ENCODE measurements at regions not wholly inside any gene's neighbourhood (a gene's known extent, or its start where the extent isn't known, plus 50 kb on each side); places are given as distances from the start of the nearest gene placed in this dataset.
"Not testable (repeated sequence)": the region's sequence is repeated elsewhere in the genome, so short reads cannot be mapped to it uniquely, and the experiment has no call there.

DNA sequence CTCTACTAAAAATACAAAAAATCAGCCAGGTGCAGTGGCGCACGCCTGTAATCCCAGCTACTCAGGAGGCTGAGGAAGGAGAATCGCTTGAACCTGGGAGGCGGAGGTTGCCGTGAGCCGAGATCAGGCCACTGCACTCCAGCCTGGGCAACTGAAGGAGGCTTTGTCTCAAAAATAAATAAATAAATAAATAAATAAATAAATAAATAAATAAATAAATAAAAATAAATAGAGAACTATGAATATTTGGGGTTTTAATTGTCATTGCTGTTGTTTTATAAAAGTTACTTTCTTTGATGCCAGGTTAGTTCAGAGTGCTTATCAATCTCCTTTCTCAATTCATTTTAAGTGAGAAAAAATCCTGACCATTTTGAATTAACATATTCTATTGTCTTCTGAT lies 638.2 kb upstream of the KLHL1 start:
- H3K4me1 Mint-ChIP-seq (ENCODE audit: low read depth); intact Hi-C loops (cut with micrococcal nuclease); H3K27me3 Mint-ChIP-seq (ENCODE audit: low read depth); H3K36me3 Mint-ChIP-seq (ENCODE audit: low read depth); H3K9me3 Mint-ChIP-seq; H3K4me3 Mint-ChIP-seq (ENCODE audit: low read depth); H3K27ac Mint-ChIP-seq; DNase-seq (ENCODE audit: low spot score): not testable (repeated sequence)

DNA sequence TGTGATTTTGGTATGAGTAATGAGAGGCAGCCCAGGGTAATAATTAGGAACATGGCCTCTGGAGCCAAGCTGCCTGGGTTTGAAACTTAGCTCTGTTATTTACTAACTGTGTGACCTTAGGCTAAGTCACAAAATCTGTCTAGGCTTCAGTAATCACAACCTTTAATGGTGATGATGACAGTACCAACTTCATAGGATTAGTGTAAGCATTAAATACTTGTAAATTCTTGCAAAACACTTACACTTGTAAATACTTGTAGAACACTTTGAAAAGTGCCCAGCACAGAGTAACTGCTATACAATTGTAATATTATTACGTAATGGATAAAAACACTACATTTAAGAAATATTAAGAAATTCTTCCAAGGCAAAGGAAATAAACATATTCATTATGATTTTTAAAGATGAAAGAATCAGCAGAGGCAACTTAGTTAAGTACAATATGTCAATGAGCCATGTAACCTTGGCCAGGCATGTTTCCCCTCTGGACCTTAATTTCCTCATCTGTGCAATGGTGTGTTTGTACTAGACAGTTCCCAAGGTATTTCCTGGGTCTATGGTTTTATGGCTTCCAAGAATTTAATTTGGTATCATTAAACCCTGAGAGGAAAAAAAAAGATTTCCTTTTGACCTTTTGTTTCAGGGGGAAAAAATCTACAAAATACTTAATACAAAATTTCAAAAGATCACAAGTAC lies 628.5 kb upstream of the KLHL1 start:
- no peaks in the 10 kb centered on the region for H3K27me3 Mint-ChIP-seq (ENCODE audit: low read depth)
- H3K4me1 Mint-ChIP-seq (ENCODE audit: low read depth): no peaks in the 10 kb centered on the region
- H3K4me3 Mint-ChIP-seq (ENCODE audit: low read depth): no peak overlapping the region
- no peaks in the 10 kb centered on the region for H3K9me3 Mint-ChIP-seq
- intact Hi-C loops (cut with micrococcal nuclease): no loop called here
- H3K27ac Mint-ChIP-seq: no peak overlapping the region
- DNase-seq (ENCODE audit: low spot score): no peak
- H3K36me3 Mint-ChIP-seq (ENCODE audit: low read depth): no peaks in the 10 kb centered on the region

DNA sequence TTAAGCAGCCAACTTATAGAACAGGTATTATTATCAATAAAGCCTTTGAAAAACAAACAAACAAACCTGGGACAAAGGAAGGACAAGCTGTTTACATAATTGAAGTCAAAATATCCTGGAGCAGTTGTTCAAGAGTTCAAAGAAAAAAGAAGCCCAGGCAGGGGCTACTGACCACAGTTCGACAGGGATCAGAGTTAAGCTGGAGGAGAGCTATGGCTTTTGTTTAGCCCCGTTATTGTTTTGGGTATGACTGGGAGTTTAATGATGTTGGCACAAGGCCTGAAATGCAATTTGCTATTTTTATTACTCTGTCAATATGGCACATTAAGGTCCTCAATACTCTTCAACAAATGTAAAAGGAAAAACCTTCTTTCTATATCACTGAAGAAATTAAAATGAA lies 624.4 kb upstream of the KLHL1 start:
- H3K27ac Mint-ChIP-seq: no peak overlapping the region
- H3K36me3 Mint-ChIP-seq (ENCODE audit: low read depth): no peaks in the 10 kb centered on the region
- no peak for DNase-seq (ENCODE audit: low spot score)
- H3K4me1 Mint-ChIP-seq (ENCODE audit: low read depth): no peaks in the 10 kb centered on the region
- intact Hi-C loops (cut with micrococcal nuclease): no loop called here
- H3K9me3 Mint-ChIP-seq: no peaks in the 10 kb centered on the region
- no peaks in the 10 kb centered on the region for H3K27me3 Mint-ChIP-seq (ENCODE audit: low read depth)
- H3K4me3 Mint-ChIP-seq (ENCODE audit: low read depth): no peak overlapping the region

DNA sequence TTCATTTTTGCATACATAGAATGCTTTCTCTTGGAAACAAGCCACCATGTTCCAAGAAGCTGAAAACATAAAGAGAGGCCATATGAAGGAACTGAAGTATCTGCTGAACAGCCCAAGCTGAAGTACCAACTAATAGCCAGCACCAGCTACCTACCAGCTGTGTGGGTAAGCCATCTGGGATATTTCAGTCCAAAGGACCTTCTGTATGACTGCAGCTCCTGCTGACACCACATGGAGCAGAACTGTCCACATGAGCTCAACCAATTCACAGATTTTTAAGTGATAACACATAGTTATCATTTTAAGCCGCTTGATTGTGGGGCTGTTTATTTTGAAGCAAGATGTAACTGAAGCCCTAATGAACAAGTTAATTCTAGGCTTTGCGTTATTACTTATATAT lies 621.1 kb upstream of the KLHL1 start:
- Mint-ChIP-seq H3K9me3 (no peaks in the 10 kb centered on the region), H3K27me3 (ENCODE audit: low read depth) (no peaks in the 10 kb centered on the region), H3K4me1 (ENCODE audit: low read depth) (no peaks in the 10 kb centered on the region), H3K36me3 (ENCODE audit: low read depth) (no peaks in the 10 kb centered on the region), H3K27ac (no peak overlapping the region), H3K4me3 (ENCODE audit: low read depth) (no peak overlapping the region)
- intact Hi-C loops (cut with micrococcal nuclease): no loop called here
- DNase-seq (ENCODE audit: low spot score): no peak

DNA sequence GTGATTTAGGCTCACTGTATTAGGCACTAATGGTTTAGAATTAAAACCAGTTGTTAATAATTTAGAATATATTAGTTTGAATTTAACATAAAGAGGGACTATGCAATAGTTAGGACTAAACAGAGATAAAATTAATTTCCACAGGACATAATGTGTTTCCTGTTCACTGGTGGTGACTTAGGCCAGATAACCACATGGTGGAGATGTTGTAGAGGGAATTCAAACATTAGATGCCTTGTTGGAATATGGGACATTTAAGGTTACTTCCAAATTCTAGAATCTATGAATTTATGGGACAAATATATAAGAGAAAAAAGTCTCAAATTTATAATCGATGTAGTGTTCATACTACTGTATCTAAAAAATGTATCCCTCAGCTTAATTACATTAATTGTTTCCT lies 615.5 kb upstream of the KLHL1 start:
- no peak overlapping the region for H3K4me3 Mint-ChIP-seq (ENCODE audit: low read depth)
- H3K36me3 Mint-ChIP-seq (ENCODE audit: low read depth): no peaks in the 10 kb centered on the region
- H3K4me1 Mint-ChIP-seq (ENCODE audit: low read depth): no peaks in the 10 kb centered on the region
- no peaks in the 10 kb centered on the region for H3K27me3 Mint-ChIP-seq (ENCODE audit: low read depth)
- H3K27ac Mint-ChIP-seq: no peak overlapping the region
- no peaks in the 10 kb centered on the region for H3K9me3 Mint-ChIP-seq
- no peak for DNase-seq (ENCODE audit: low spot score)
- intact Hi-C loops (cut with micrococcal nuclease): no loop called here

DNA sequence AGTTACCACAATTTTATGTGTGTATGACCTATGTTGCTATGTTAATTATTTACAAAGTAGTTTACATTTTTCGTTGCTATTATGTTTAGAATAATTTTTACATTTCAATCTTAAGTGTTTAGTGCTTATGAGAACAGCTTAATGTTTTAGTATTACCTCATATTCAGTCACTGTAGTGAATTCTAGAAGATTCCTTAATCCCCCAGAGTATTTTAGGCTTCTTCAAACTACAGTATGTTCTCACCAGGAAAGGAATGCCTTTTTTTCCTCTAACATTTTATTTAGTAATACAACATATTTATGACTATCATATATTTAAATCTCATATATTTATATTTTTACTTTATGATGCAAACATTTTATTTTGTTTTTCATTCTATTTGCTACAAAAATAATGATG lies 612.1 kb upstream of the KLHL1 start:
- Mint-ChIP-seq H3K36me3 (ENCODE audit: low read depth) (no peaks in the 10 kb centered on the region), H3K4me1 (ENCODE audit: low read depth) (no peaks in the 10 kb centered on the region), H3K27me3 (ENCODE audit: low read depth) (no peaks in the 10 kb centered on the region), H3K27ac (no peak overlapping the region), H3K9me3 (peaks cover 6% of the 10 kb centered on the region), H3K4me3 (ENCODE audit: low read depth) (no peak overlapping the region)
- no peak for DNase-seq (ENCODE audit: low spot score)
- intact Hi-C loops (cut with micrococcal nuclease): no loop called here

DNA sequence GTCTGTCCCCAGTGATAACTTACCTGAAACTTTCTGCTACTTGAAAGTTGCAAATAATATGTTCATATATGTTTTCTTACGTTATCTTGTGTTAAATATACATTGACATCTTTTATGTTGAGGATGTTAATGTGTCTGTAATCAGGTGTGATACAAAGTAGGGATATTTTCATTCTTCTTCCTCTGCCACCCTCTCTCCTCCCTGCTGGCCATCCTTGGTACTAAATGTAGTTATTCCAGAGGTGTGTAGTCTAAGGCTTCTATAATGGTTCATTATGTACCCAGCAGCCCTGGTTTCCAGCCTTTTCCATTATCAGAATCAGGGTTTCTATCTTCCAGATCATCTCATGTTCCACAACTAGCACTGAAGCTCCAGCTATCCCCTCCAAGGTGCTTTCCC lies 606.7 kb upstream of the KLHL1 start:
- no peaks in the 10 kb centered on the region for H3K36me3 Mint-ChIP-seq (ENCODE audit: low read depth)
- H3K9me3 Mint-ChIP-seq: peaks cover 6% of the 10 kb centered on the region
- H3K27me3 Mint-ChIP-seq (ENCODE audit: low read depth): no peaks in the 10 kb centered on the region
- H3K4me3 Mint-ChIP-seq (ENCODE audit: low read depth): no peak overlapping the region
- no peak for DNase-seq (ENCODE audit: low spot score)
- H3K27ac Mint-ChIP-seq: no peak overlapping the region
- intact Hi-C loops (cut with micrococcal nuclease): no loop called here
- no peaks in the 10 kb centered on the region for H3K4me1 Mint-ChIP-seq (ENCODE audit: low read depth)

DNA sequence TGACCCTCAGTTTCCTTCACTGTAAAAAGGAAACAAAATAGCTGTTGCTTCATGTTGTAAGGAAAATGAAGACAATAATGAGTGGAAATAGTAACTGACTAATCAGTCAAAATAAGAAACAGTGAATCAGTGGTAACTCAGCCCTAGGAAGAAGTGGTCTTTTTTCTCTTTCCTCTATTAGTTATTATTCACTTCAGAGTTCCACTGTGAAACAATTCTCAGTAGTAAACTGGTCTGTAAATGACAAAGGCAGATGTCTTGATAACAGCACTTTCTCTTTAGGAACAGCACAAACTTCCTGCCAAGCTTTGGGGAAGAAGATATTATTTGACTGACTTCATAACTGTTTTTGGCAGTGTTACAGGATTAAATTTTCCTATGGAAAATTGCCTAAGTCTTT lies 600.5 kb upstream of the KLHL1 start:
- intact Hi-C loops (cut with micrococcal nuclease): no loop called here
- H3K27me3 Mint-ChIP-seq (ENCODE audit: low read depth): no peaks in the 10 kb centered on the region

DNA sequence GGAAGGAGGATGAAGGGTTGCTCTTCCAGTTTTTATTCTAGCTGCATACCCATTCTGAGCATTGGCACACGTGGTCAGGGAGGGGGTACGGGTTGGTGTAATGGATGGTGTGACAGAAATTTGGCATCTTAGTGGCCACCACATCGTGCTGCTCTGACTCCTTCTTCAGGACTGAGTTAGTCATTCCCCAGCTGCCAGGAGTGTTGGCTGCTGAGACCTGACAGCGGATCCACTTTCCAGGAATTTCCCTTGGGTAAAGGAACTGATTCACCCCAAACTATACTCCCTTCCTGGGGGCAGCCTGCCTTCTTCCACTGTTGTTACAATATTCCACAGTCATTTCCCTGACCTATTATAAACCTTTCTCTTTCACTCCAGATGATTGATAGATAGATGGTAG lies 595.5 kb upstream of the KLHL1 start:
- H3K4me1 Mint-ChIP-seq (ENCODE audit: low read depth): no peaks in the 10 kb centered on the region
- H3K4me3 Mint-ChIP-seq (ENCODE audit: low read depth): no peak overlapping the region
- H3K27ac Mint-ChIP-seq: no peak overlapping the region
- no peaks in the 10 kb centered on the region for H3K36me3 Mint-ChIP-seq (ENCODE audit: low read depth)
- no peak for DNase-seq (ENCODE audit: low spot score)
- intact Hi-C loops (cut with micrococcal nuclease): no loop called here
- H3K9me3 Mint-ChIP-seq: peaks cover 8% of the 10 kb centered on the region
- no peaks in the 10 kb centered on the region for H3K27me3 Mint-ChIP-seq (ENCODE audit: low read depth)

More for the DNA sequence above, 600.5 kb upstream of the KLHL1 start:
- Mint-ChIP-seq H3K4me3 (ENCODE audit: low read depth) (no peak overlapping the region), H3K27ac (no peak overlapping the region), H3K4me1 (ENCODE audit: low read depth) (no peaks in the 10 kb centered on the region), H3K9me3 (peaks cover 5% of the 10 kb centered on the region), H3K36me3 (ENCODE audit: low read depth) (no peaks in the 10 kb centered on the region)
- DNase-seq (ENCODE audit: low spot score): no peak

DNA sequence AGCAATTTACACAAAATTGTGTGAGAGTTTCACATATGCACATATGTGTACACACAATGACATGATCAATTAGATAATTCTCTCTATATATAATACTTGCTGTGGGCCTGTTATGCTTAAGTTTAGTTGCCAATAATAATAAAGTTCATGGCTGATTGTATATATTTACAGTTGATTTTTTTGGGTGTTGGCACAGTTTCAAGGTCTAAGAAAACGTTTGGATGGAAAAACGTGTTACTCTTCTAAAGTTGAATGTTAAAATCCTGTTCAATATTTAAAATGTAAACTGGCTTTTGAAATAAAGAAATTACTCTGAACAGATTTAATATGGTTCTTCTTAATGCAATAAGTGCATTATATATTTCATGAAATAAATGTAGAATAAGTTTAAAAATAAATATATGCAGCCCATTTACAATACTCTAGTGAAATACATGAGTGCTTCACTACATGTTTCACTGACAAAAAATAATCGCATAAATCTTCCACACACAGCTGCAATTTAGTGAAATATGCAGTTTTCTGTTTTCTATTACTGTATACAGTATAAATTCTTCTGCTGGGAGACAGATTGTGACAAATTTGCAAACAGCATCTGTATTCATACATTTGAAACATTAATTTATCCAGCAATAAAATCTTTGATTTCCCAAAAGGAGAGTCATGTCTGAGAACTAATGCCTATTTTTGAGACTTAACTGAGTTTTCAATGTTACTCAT lies 586.9 kb upstream of the KLHL1 start:
- no peak for DNase-seq (ENCODE audit: low spot score)
- Mint-ChIP-seq H3K27me3 (ENCODE audit: low read depth) (no peaks in the 10 kb centered on the region), H3K4me3 (ENCODE audit: low read depth) (no peak overlapping the region), H3K4me1 (ENCODE audit: low read depth) (no peaks in the 10 kb centered on the region), H3K9me3 (peaks cover 27% of the 10 kb centered on the region), H3K27ac (no peak overlapping the region), H3K36me3 (ENCODE audit: low read depth) (no peaks in the 10 kb centered on the region)
- intact Hi-C loops (cut with micrococcal nuclease): no loop called here

DNA sequence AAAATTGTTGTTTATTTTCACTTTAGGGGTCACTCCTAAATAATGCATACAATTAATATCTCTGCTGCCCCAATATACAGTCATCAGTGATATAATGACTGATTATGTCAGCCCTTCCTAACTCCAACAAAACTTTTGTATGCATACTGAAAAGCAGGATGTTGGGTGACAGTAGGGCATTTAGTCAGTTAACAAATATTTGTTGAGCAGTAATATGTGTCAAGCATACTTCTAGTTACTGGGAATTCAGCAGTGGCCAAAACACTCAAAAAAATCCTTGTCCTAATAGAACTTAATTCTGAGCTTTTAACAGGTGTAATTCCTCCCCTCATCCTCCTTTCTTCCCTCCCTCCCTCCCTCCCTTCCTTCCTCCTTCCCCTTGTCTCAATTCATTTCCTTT lies 560.7 kb upstream of the KLHL1 start:
- Mint-ChIP-seq H3K36me3 (ENCODE audit: low read depth) (no peaks in the 10 kb centered on the region), H3K4me1 (ENCODE audit: low read depth) (no peaks in the 10 kb centered on the region), H3K27ac (no peak overlapping the region), H3K4me3 (ENCODE audit: low read depth) (no peak overlapping the region), H3K27me3 (ENCODE audit: low read depth) (no peaks in the 10 kb centered on the region), H3K9me3 (no peaks in the 10 kb centered on the region)
- intact Hi-C loops (cut with micrococcal nuclease): no loop called here
- DNase-seq (ENCODE audit: low spot score): no peak

DNA sequence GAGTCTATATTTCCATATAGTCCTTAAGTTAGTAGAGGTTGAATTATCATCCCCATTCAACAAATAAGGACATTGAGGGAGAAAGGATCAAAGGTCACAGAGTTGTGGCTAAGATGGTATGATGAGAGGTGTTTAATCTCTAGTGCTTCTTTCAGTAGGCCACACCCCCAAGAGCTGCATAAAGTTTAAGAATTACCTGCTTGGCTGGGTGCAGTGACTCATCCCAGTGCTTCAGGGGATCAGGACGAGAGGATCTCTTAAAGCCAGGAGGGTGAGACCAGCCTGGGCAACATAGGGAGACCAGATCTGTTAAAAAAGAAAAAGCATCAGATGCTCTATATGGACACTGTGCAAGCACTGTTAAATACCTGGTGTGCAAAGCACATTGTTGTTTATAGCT lies 560.0 kb upstream of the KLHL1 start:
- intact Hi-C loops (cut with micrococcal nuclease): no loop called here
- Mint-ChIP-seq H3K9me3 (no peaks in the 10 kb centered on the region), H3K27me3 (ENCODE audit: low read depth) (no peaks in the 10 kb centered on the region)

DNA sequence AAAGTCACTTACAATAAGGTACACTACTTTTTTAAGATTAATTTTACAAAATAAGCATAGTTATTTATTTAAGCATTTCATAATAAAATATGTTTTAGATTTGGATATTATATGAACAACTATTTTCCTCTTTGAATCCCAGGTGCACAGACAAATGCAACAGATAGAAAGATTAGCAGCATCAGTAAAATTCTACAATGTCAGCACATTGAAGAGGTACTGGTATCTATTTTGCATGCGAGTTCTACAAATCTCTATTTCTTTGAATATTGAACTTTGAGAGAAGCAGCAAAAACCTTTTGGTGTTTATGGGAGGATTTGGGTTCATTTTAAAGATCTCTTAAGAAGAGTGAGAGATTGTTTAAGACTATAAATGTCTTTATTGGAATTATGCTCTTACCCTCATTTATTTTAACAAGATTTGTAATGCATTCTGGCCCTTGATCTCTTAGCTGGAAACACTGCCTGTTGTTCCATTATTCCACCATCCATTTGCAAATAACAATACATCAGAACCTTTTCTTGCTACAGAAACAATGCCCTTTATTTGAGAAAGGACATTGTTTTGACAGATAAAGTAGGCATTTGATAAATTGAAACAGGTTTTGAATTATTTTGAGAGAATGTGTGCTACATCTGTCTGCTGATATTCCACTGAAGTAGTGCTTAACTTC lies 558.8 kb upstream of the KLHL1 start:
- Mint-ChIP-seq H3K4me1 (ENCODE audit: low read depth) (no peaks in the 10 kb centered on the region), H3K27ac (no peak overlapping the region), H3K4me3 (ENCODE audit: low read depth) (no peak overlapping the region), H3K9me3 (no peaks in the 10 kb centered on the region), H3K36me3 (ENCODE audit: low read depth) (no peaks in the 10 kb centered on the region), H3K27me3 (ENCODE audit: low read depth) (no peaks in the 10 kb centered on the region)
- no peak for DNase-seq (ENCODE audit: low spot score)
- intact Hi-C loops (cut with micrococcal nuclease): no loop called here

More for the DNA sequence above, 560.0 kb upstream of the KLHL1 start:
- DNase-seq (ENCODE audit: low spot score): no peak
- Mint-ChIP-seq H3K4me3 (ENCODE audit: low read depth) (no peak overlapping the region), H3K27ac (no peak overlapping the region), H3K4me1 (ENCODE audit: low read depth) (no peaks in the 10 kb centered on the region), H3K36me3 (ENCODE audit: low read depth) (no peaks in the 10 kb centered on the region)

All from activated T-helper 2 cell treated with anti-CD3 and anti-CD28 coated beads, Interferon-gamma antibody, Interleukin-2, Interleukin-4, amounts not matched to agents 10 μg/mL and 5 μg/mL and 100 μg/mL, durations not matched to agents 14 hours and 24 hours and 36 hours (primary cell).